Mesenchymal stem cell (in vitro differentiated cells and primary cell): ENCODE measurements at regions not wholly inside any gene's neighbourhood (a gene's known extent, or its start where the extent isn't known, plus 50 kb on each side); places are given as distances from the start of the nearest gene placed in this dataset.

Experiments used
- DNase-seq: peaks from one replicate; pipeline ENCODE4 v3.0.0-alpha.2; 2013
- H2AFZ ChIP-seq: one replicate; pipeline ENCODE4 v1.6.1; 2013; ENCODE audit warnings: low read depth, mild to moderate bottlenecking, control low read depth, inconsistent platforms, low read length, moderate library complexity
- H2AK5ac ChIP-seq: 2 replicates; pipeline ENCODE4 v1.6.1; 2013; ENCODE audit warnings: low read length, moderate library complexity, mild to moderate bottlenecking, inconsistent platforms; ENCODE audit not compliant: severe bottlenecking
- H2BK120ac ChIP-seq: one replicate; pipeline ENCODE4 v1.6.1; 2013; ENCODE audit warnings: low read depth, mild to moderate bottlenecking, inconsistent platforms, low read length, moderate library complexity
- H2BK12ac ChIP-seq, 2 experiments: one replicate each; pipeline ENCODE4 v1.6.1; 2013; ENCODE audit warnings: inconsistent platforms in 2 of 2, low read length in 2 of 2, mild to moderate bottlenecking in 2 of 2, moderate library complexity in 2 of 2, control low read depth in 1 of 2
- H2BK15ac ChIP-seq: one replicate; pipeline ENCODE4 v1.6.1; 2013; ENCODE audit warnings: mild to moderate bottlenecking, low read depth, inconsistent platforms; ENCODE audit not compliant: poor library complexity, severe bottlenecking
- H2BK5ac ChIP-seq: 2 replicates; pipeline ENCODE4 v1.6.1; 2013; ENCODE audit warnings: low read depth, mild to moderate bottlenecking, low read length, control low read depth, inconsistent platforms; ENCODE audit not compliant: poor library complexity, severe bottlenecking
- H3K14ac ChIP-seq, 2 experiments: one replicate each; pipeline ENCODE4 v1.6.1; 2013; ENCODE audit warnings: inconsistent platforms in 2 of 2, low read length in 2 of 2, control low read depth in 1 of 2, mild to moderate bottlenecking in 1 of 2, moderate library complexity in 1 of 2
- H3K18ac ChIP-seq, 2 experiments: one replicate each; pipeline ENCODE4 v1.6.1; 2013; ENCODE audit warnings: inconsistent platforms in 2 of 2, low read length in 2 of 2, control low read depth in 1 of 2, low read depth in 1 of 2, mild to moderate bottlenecking in 1 of 2
- H3K23ac ChIP-seq, 2 experiments: one replicate each; pipeline ENCODE4 v1.6.1; 2013; ENCODE audit warnings: inconsistent platforms in 2 of 2, low read length in 2 of 2, mild to moderate bottlenecking in 2 of 2, moderate library complexity in 2 of 2, control low read depth in 1 of 2
- H3K27ac ChIP-seq: 2 replicates; pipeline ENCODE4 v1.5.1; 2013; ENCODE audit warnings: mild to moderate bottlenecking, moderate library complexity, low read length, control low read depth, inconsistent platforms; ENCODE audit not compliant: poor library complexity, severe bottlenecking
- H3K27me3 ChIP-seq, 2 experiments: 2 replicates each; pipeline versions ENCODE4 v1.6.1 to v1.7.0; 2013; ENCODE audit warnings: low read length in 2 of 2, mild to moderate bottlenecking in 2 of 2, moderate library complexity in 2 of 2, control low read depth in 1 of 2, inconsistent platforms in 1 of 2; ENCODE audit not compliant: control insufficient read depth in 1 of 2, insufficient read depth in 1 of 2
- H3K36me3 ChIP-seq, 2 experiments: 2 replicates each; pipeline versions ENCODE4 v1.6.1 to v1.7.0; 2013; ENCODE audit warnings: low read length in 2 of 2, control low read depth in 1 of 2, inconsistent platforms in 1 of 2, low read depth in 1 of 2, mild to moderate bottlenecking in 1 of 2; ENCODE audit not compliant: insufficient read depth in 2 of 2, control insufficient read depth in 1 of 2
- H3K4ac ChIP-seq, 2 experiments: one replicate each; pipeline ENCODE4 v1.6.1; 2013; ENCODE audit warnings: inconsistent platforms in 2 of 2, low read length in 2 of 2, mild to moderate bottlenecking in 2 of 2, moderate library complexity in 2 of 2, control low read depth in 1 of 2, low read depth in 1 of 2
- H3K4me1 ChIP-seq: 2 replicates; pipeline ENCODE4 v1.6.1; 2013; ENCODE audit warnings: low read depth, low read length, control low read depth; ENCODE audit not compliant: control insufficient read depth, insufficient read depth
- H3K4me2 ChIP-seq: 2 replicates; pipeline ENCODE4 v1.6.1; 2013; ENCODE audit warnings: low read length, mild to moderate bottlenecking, inconsistent platforms; ENCODE audit not compliant: poor library complexity, severe bottlenecking
- H3K4me3 ChIP-seq, 2 experiments: 2 replicates each; pipeline versions ENCODE4 v1.5.1 to v1.7.0; 2013; ENCODE audit warnings: low read length in 2 of 2, mild to moderate bottlenecking in 2 of 2, control low read depth in 1 of 2, low read depth in 1 of 2; ENCODE audit not compliant: insufficient read depth in 1 of 2
- H3K79me1 ChIP-seq: replicated peaks from 2 replicates; pipeline ENCODE4 v1.6.1; 2013; ENCODE audit warnings: mild to moderate bottlenecking, control low read depth, low read length, inconsistent platforms; ENCODE audit not compliant: poor library complexity, severe bottlenecking
- H3K9ac ChIP-seq: 2 replicates; pipeline ENCODE4 v1.7.0; 2013; ENCODE audit warnings: mild to moderate bottlenecking, low read length, moderate library complexity
- H3K9me3 ChIP-seq: 2 replicates; pipeline ENCODE4 v1.7.0; 2013; ENCODE audit warnings: mild to moderate bottlenecking, low read length; ENCODE audit not compliant: control insufficient read depth
- H4K8ac ChIP-seq: one replicate; pipeline ENCODE4 v1.6.1; 2013; ENCODE audit warnings: inconsistent platforms, mild to moderate bottlenecking, low read length, moderate library complexity
- H4K91ac ChIP-seq: one replicate; pipeline ENCODE4 v1.6.1; 2013; ENCODE audit warnings: mild to moderate bottlenecking, low read length, inconsistent platforms
- WGBS: methylation state at CpG from one replicate; pipeline ENCODE4 v1.1.7; 2013; ENCODE audit warnings: mixed read lengths; 5-methylcytosine and 5-hydroxymethylcytosine counted together

DNA sequence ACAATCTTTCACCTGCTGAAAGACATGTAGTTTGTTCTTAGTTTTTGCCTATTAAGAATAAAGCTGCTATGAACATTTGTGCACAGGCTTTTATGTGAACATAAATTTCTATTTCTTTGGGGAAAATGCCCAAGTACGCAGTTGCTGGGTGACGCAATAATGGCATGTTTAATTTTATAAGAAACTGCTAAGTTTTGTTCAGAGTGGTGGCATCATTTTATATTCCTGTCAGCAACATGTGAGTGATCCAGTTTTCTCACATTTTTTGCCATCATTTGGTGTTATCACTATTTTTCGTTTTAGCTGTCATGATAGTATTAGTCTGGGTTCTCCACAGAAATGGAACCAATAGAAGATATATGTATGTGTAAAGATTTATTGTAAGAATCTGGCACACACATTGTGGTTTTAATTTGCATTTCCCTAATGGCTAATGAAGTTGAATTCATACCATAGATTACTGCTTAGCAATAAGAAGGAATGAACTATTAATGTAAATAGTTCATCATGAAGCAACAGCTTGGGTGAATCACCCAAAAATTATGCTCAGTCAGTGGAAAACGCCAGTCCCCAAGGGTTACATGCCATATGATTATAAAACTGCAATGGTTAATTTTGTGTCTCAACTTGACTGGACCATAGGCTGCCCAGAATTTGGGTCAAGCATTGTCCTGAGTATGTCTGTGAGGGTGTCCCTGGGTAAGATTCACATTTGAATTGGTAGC lies 358.6 kb downstream of the MSX2 start:
- Histone ChIP-seq H3K4me2 (no peak overlapping the region), H3K4me3 (no peak overlapping the region), H3K14ac (no peak overlapping the region), H2BK12ac (no peak overlapping the region), H2BK5ac (no peak overlapping the region), H4K8ac (no peak overlapping the region), H2AFZ (no peak overlapping the region), H2BK120ac (no peak overlapping the region), H4K91ac (no peak overlapping the region), H3K36me3 (no peaks in the 10 kb centered on the region), H3K18ac (no peak overlapping the region), H3K4ac (no peak overlapping the region), H3K27me3 (peaks cover 0 to 4% of the 10 kb centered on the region in 2 experiments), H3K9ac (no peak overlapping the region), H3K4me1 (no peaks in the 10 kb centered on the region), H3K23ac (no peak overlapping the region), H3K27ac (no peak overlapping the region), H2BK15ac (no peak overlapping the region), H3K9me3 (peaks cover 5% of the 10 kb centered on the region), H2AK5ac (no peak overlapping the region), H3K79me1 (no peaks in the 10 kb centered on the region)
- no peak for DNase-seq
- 58% methylated on average over 3 of the region's 4 CpGs for whole genome bisulfite sequencing

GRCh38 chr5:175082346-175082745 lies 358.0 kb downstream of the MSX2 start:
- Histone ChIP-seq H2AK5ac (no peak overlapping the region), H3K27ac (no peak overlapping the region), H3K4me1 (no peaks in the 10 kb centered on the region), H3K9ac (no peak overlapping the region), H4K91ac (no peak overlapping the region), H3K18ac (no peak overlapping the region), H3K23ac (no peak overlapping the region), H3K4me3 (no peak overlapping the region), H3K9me3 (peaks cover 5% of the 10 kb centered on the region), H3K36me3 (no peaks in the 10 kb centered on the region), H2BK120ac (no peak overlapping the region), H3K14ac (no peak overlapping the region), H3K4ac (no peak overlapping the region), H2AFZ (no peak overlapping the region), H3K4me2 (no peak overlapping the region), H2BK5ac (no peak overlapping the region), H4K8ac (no peak overlapping the region), H3K27me3 (no peaks in the 10 kb centered on the region), H2BK12ac (no peak overlapping the region), H2BK15ac (no peak overlapping the region), H3K79me1 (no peaks in the 10 kb centered on the region)
- 55% methylated on average over 1 of the region's 1 CpG for WGBS
- DNase-seq: no peak

- Histone ChIP-seq H3K4me3 (no peak overlapping the region), H2BK12ac (no peak overlapping the region), H3K27ac (no peak overlapping the region), H2AFZ (no peak overlapping the region), H2BK15ac (no peak overlapping the region), H3K23ac (no peak overlapping the region), H3K36me3 (no peaks in the 10 kb centered on the region), H3K79me1 (no peaks in the 10 kb centered on the region), H4K91ac (no peak overlapping the region), H3K27me3 (no peaks in the 10 kb centered on the region), H3K14ac (no peak overlapping the region), H2BK5ac (no peak overlapping the region), H2AK5ac (no peak overlapping the region), H3K4ac (no peak overlapping the region), H3K9me3 (peaks cover 5% of the 10 kb centered on the region), H3K9ac (no peak overlapping the region), H3K18ac (no peak overlapping the region), H3K4me1 (no peaks in the 10 kb centered on the region), H3K4me2 (no peak overlapping the region), H2BK120ac (no peak overlapping the region), H4K8ac (no peak overlapping the region)
- WGBS: 73% methylated on average over 1 of the region's 2 CpGs
- DNase-seq: no peak
These were observed 355.3 kb downstream of the MSX2 start for GRCh38 chr5:175079707-175080106.

GRCh38 chr5:175070283-175070682 lies 345.9 kb downstream of the MSX2 start:
- H3K36me3 ChIP-seq: no peaks in the 10 kb centered on the region
- no peaks in the 10 kb centered on the region for H3K4me1 ChIP-seq
- H4K91ac ChIP-seq: no peak overlapping the region
- no peaks in the 10 kb centered on the region for H3K9me3 ChIP-seq
- H3K79me1 ChIP-seq: no peaks in the 10 kb centered on the region
- H4K8ac ChIP-seq: no peak overlapping the region
- no peak for DNase-seq
- H3K4ac ChIP-seq: no peak overlapping the region
- H2AFZ ChIP-seq: no peak overlapping the region
- H3K9ac ChIP-seq: no peak overlapping the region
- H3K18ac ChIP-seq: no peak overlapping the region
- no peak overlapping the region for H3K14ac ChIP-seq
- no peak overlapping the region for H2BK5ac ChIP-seq
- no peak overlapping the region for H3K23ac ChIP-seq
- no peak overlapping the region for H2BK120ac ChIP-seq
- no peak overlapping the region for H2BK15ac ChIP-seq
- H2AK5ac ChIP-seq: no peak overlapping the region
- no peak overlapping the region for H3K4me2 ChIP-seq
- H3K27ac ChIP-seq: no peak overlapping the region
- no peak overlapping the region for H3K4me3 ChIP-seq
- no peaks in the 10 kb centered on the region for H3K27me3 ChIP-seq
- H2BK12ac ChIP-seq: no peak overlapping the region
